ENCODE measurements at regions not wholly inside any gene's neighbourhood (a gene's known extent, or its start where the extent isn't known, plus 50 kb on each side); places are given as distances from the start of the nearest gene placed in this dataset.
"Not testable (repeated sequence)": the region's sequence is repeated elsewhere in the genome, so short reads cannot be mapped to it uniquely, and the experiment has no call there.

GRCh38 chrX:108993909-108994308 is 257.5 kb upstream of the IRS4 start:
- CTCF ChIA-PET: no interaction called here
- Histone ChIP-seq H3K4me1 (ENCODE audit: control insufficient read depth, insufficient read depth, low read length) (no peaks in the 10 kb centered on the region), H3K36me3 (ENCODE audit: control insufficient read depth, insufficient read depth, low read length) (no peaks in the 10 kb centered on the region), H3K9me3 (ENCODE audit: control insufficient read depth, insufficient read depth, low read depth, low read length) (no peaks in the 10 kb centered on the region), H3K27me3 (ENCODE audit: control insufficient read depth, insufficient read depth, low read length) (no peaks in the 10 kb centered on the region), H3K27ac (ENCODE audit: low read length) (no peak overlapping the region), H3K4me3 (ENCODE audit: low read depth in 2 of 2, low read length in 2 of 2) (no peak overlapping the region)
- DNase-seq (ENCODE audit: low read depth, low spot score): no peak
- in situ Hi-C loops (cut with HindIII; ENCODE audit: low pct_unique_long_range_greater_than_20kb, low sequenced_read_pairs): no loop called here
- intact Hi-C loops (cut with micrococcal nuclease; ENCODE audit: unreplicated experiment): no loop called here
- TF ChIP-seq SIN3A (IDR thresholded peaks at IDR 0.05; ENCODE audit: borderline replicate concordance, insufficient read depth, low read depth, low read length) (no peak), POLR2AphosphoS5 (IDR thresholded peaks at IDR 0.05; ENCODE audit: low read depth, low read length) (no peak)
- TF ChIP-seq, protein P1, sequence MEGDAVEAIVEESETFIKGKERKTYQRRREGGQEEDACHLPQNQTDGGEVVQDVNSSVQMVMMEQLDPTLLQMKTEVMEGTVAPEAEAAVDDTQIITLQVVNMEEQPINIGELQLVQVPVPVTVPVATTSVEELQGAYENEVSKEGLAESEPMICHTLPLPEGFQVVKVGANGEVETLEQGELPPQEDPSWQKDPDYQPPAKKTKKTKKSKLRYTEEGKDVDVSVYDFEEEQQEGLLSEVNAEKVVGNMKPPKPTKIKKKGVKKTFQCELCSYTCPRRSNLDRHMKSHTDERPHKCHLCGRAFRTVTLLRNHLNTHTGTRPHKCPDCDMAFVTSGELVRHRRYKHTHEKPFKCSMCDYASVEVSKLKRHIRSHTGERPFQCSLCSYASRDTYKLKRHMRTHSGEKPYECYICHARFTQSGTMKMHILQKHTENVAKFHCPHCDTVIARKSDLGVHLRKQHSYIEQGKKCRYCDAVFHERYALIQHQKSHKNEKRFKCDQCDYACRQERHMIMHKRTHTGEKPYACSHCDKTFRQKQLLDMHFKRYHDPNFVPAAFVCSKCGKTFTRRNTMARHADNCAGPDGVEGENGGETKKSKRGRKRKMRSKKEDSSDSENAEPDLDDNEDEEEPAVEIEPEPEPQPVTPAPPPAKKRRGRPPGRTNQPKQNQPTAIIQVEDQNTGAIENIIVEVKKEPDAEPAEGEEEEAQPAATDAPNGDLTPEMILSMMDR (IDR thresholded peaks at IDR 0.05): no peak
- TF ChIP-seq, protein P2, sequence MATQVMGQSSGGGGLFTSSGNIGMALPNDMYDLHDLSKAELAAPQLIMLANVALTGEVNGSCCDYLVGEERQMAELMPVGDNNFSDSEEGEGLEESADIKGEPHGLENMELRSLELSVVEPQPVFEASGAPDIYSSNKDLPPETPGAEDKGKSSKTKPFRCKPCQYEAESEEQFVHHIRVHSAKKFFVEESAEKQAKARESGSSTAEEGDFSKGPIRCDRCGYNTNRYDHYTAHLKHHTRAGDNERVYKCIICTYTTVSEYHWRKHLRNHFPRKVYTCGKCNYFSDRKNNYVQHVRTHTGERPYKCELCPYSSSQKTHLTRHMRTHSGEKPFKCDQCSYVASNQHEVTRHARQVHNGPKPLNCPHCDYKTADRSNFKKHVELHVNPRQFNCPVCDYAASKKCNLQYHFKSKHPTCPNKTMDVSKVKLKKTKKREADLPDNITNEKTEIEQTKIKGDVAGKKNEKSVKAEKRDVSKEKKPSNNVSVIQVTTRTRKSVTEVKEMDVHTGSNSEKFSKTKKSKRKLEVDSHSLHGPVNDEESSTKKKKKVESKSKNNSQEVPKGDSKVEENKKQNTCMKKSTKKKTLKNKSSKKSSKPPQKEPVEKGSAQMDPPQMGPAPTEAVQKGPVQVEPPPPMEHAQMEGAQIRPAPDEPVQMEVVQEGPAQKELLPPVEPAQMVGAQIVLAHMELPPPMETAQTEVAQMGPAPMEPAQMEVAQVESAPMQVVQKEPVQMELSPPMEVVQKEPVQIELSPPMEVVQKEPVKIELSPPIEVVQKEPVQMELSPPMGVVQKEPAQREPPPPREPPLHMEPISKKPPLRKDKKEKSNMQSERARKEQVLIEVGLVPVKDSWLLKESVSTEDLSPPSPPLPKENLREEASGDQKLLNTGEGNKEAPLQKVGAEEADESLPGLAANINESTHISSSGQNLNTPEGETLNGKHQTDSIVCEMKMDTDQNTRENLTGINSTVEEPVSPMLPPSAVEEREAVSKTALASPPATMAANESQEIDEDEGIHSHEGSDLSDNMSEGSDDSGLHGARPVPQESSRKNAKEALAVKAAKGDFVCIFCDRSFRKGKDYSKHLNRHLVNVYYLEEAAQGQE (IDR thresholded peaks at IDR 0.05; ENCODE audit: insufficient read depth in 1 of 2, low read depth in 2 of 2, low read length in 1 of 2): no peak
- POLR2A ChIA-PET: no interaction called here
- no peak for ATAC-seq
- BruUV-seq (replicated peaks): no TSS peak

DNA sequence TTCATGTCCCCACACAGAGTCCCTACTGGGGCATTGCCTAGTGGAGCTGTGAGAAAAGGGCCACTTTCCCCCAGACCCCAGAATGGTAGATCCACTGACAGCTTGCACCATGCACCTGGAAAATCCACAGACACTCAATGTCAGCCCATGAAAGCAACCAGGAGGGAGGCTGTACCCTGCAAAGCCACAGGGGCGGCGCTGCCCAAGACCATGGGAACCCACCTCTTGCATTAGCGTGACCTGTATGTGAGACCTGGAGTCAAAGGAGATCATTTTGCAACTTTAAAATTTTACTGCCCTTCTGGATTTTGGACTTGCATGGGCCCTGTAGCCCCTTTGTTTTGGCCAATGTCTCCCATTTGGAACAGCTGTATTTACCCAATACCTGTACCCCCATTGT is 236.5 kb upstream of the IRS4 start:
- not testable (repeated sequence) for ATAC-seq

GRCh38 chrX:108947205-108947604 is 210.8 kb upstream of the IRS4 start:
- TF ChIP-seq, protein P1 (IDR thresholded peaks at IDR 0.05): no peak
- TF ChIP-seq SIN3A (IDR thresholded peaks at IDR 0.05; ENCODE audit: borderline replicate concordance, insufficient read depth, low read depth, low read length) (no peak), TCF7L2 (IDR thresholded peaks at IDR 0.05; ENCODE audit: low read depth, low read length) (no peak), POLR2AphosphoS5 (IDR thresholded peaks at IDR 0.05; ENCODE audit: low read depth, low read length) (no peak)
- TF ChIP-seq, protein P2 (IDR thresholded peaks at IDR 0.05; ENCODE audit: insufficient read depth in 1 of 2, low read depth in 2 of 2, low read length in 1 of 2): no peak
- in situ Hi-C loops (cut with HindIII; ENCODE audit: low pct_unique_long_range_greater_than_20kb, low sequenced_read_pairs) (no loop called here), intact Hi-C loops (cut with micrococcal nuclease; ENCODE audit: unreplicated experiment) (no loop called here)
- ChIA-PET POLR2A (no interaction called here), CTCF (no interaction called here)
- no TSS peak for BruUV-seq (replicated peaks)
- Histone ChIP-seq H3K36me3 (ENCODE audit: control insufficient read depth, insufficient read depth, low read length) (no peaks in the 10 kb centered on the region), H3K4me3 (ENCODE audit: low read depth in 2 of 2, low read length in 2 of 2) (no peak overlapping the region), H3K27me3 (ENCODE audit: control insufficient read depth, insufficient read depth, low read length) (no peaks in the 10 kb centered on the region), H3K9me3 (ENCODE audit: control insufficient read depth, insufficient read depth, low read depth, low read length) (no peaks in the 10 kb centered on the region), H3K27ac (ENCODE audit: low read length) (no peak overlapping the region), H3K4me1 (ENCODE audit: control insufficient read depth, insufficient read depth, low read length) (no peaks in the 10 kb centered on the region)
- DNase-seq (ENCODE audit: low read depth, low spot score) (no peak), ATAC-seq (no peak)

More for the DNA sequence above, 236.5 kb upstream of the IRS4 start:
- H3K9me3 ChIP-seq (ENCODE audit: control insufficient read depth, insufficient read depth, low read depth, low read length); DNase-seq (ENCODE audit: low read depth, low spot score); intact Hi-C loops (cut with micrococcal nuclease; ENCODE audit: unreplicated experiment); H3K36me3 ChIP-seq (ENCODE audit: control insufficient read depth, insufficient read depth, low read length); POLR2A ChIA-PET; H3K27ac ChIP-seq (ENCODE audit: low read length); BruUV-seq (replicated peaks); H3K4me3 ChIP-seq (ENCODE audit: low read depth in 2 of 2, low read length in 2 of 2); H3K27me3 ChIP-seq (ENCODE audit: control insufficient read depth, insufficient read depth, low read length); CTCF ChIA-PET; in situ Hi-C loops (cut with HindIII; ENCODE audit: low pct_unique_long_range_greater_than_20kb, low sequenced_read_pairs); H3K4me1 ChIP-seq (ENCODE audit: control insufficient read depth, insufficient read depth, low read length): not testable (repeated sequence)

Data from Panc1 (cell line).